ENCODE measurements at regions not wholly inside any gene's neighbourhood (a gene's known extent, or its start where the extent isn't known, plus 50 kb on each side); places are given as distances from the start of the nearest gene placed in this dataset.

DNA sequence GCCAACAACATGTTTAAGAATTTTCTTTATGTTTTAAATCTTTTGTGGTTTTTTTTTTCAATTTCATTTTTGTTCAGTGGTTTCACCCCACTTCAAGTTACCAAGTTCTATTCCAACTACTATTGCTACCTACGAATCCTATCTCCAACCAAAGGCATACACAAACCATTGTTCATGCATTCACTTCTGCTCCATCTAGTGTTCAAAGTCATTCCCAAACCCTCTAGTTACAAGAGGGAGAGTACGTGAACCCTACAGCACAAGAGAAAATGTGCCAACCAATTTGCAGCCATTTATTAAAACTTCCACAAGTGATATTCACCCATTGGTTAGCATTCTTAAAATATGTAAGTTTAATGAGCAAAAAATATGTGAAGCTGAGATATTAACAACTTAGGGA, 295.1 kb upstream of the KYNU start:
- no peaks in the 10 kb centered on the region for H3K9me3 Mint-ChIP-seq (ENCODE audit: unreplicated experiment)
- H3K36me3 Mint-ChIP-seq (ENCODE audit: low read depth, unreplicated experiment), result no peaks in the 10 kb centered on the region
- no peak for TF ChIP-seq CTCF (IDR thresholded peaks at IDR 0.05; ENCODE audit: unreplicated experiment)
- no peak for DNase-seq (ENCODE audit: low spot score)
- H3K27me3 Mint-ChIP-seq (ENCODE audit: unreplicated experiment), result no peaks in the 10 kb centered on the region
- H3K27ac Mint-ChIP-seq (ENCODE audit: unreplicated experiment), result no peak overlapping the region
- H3K4me1 Mint-ChIP-seq (ENCODE audit: unreplicated experiment), result no peaks in the 10 kb centered on the region
- H3K4me3 Mint-ChIP-seq (ENCODE audit: unreplicated experiment), result no peak overlapping the region

DNA sequence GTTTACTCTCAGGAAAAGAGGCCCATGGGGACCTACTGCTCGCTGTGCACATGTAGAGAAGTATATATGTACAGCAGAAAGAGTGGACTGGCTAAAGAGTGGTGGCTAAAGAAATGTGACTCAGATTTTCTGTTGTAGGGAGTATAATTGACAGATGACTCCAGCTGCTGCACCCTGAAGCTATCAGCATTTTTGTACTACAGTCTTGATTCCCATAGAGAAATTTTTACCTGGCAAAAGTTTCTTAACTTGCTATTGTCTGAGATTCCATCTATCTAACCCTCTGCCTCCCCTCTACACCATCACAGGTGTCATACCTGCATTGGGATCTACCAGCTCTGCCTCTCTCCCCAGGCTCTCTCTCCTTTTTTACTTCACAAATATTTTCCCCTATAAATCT, 296.0 kb upstream of the KYNU start:
- H3K27ac Mint-ChIP-seq (ENCODE audit: unreplicated experiment), result no peak overlapping the region

DNA sequence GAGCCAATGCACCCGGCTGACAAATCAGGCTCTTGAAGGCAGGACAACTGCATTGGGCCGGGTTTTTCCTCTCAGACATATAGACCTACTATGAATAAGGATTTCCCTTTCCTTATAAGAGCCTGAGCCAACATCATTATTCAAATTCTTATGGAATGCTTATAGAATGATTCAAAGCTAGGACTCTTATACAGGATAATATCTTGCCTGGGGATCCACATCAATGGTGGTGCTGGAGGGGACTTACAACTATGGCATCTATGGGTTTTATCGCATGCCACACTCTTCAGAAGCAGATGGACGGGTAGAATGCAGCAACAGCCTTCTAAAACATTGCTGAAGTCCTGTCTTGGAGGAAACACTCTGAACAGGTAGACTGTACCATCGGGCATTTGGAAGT, 296.8 kb upstream of the KYNU start:
- Mint-ChIP-seq H3K27ac (ENCODE audit: unreplicated experiment) (no peak overlapping the region), H3K4me3 (ENCODE audit: unreplicated experiment) (no peak overlapping the region), H3K27me3 (ENCODE audit: unreplicated experiment) (no peaks in the 10 kb centered on the region), H3K36me3 (ENCODE audit: low read depth, unreplicated experiment) (no peaks in the 10 kb centered on the region), H3K4me1 (ENCODE audit: unreplicated experiment) (no peaks in the 10 kb centered on the region), H3K9me3 (ENCODE audit: unreplicated experiment) (no peaks in the 10 kb centered on the region)
- TF ChIP-seq CTCF (IDR thresholded peaks at IDR 0.05; ENCODE audit: unreplicated experiment), result no peak
- no peak for DNase-seq (ENCODE audit: low spot score)

More for the DNA sequence above, 296.0 kb upstream of the KYNU start:
- no peak for TF ChIP-seq CTCF (IDR thresholded peaks at IDR 0.05; ENCODE audit: unreplicated experiment)
- H3K4me3 Mint-ChIP-seq (ENCODE audit: unreplicated experiment), result no peak overlapping the region
- no peaks in the 10 kb centered on the region for H3K36me3 Mint-ChIP-seq (ENCODE audit: low read depth, unreplicated experiment)
- no peak for DNase-seq (ENCODE audit: low spot score)
- H3K27me3 Mint-ChIP-seq (ENCODE audit: unreplicated experiment), result no peaks in the 10 kb centered on the region
- H3K4me1 Mint-ChIP-seq (ENCODE audit: unreplicated experiment), result no peaks in the 10 kb centered on the region
- no peaks in the 10 kb centered on the region for H3K9me3 Mint-ChIP-seq (ENCODE audit: unreplicated experiment)

- H3K27ac Mint-ChIP-seq (ENCODE audit: unreplicated experiment), result no peak overlapping the region
- no peaks in the 10 kb centered on the region for H3K27me3 Mint-ChIP-seq (ENCODE audit: unreplicated experiment)
- no peak for TF ChIP-seq CTCF (IDR thresholded peaks at IDR 0.05; ENCODE audit: unreplicated experiment)
- H3K4me1 Mint-ChIP-seq (ENCODE audit: unreplicated experiment), result no peaks in the 10 kb centered on the region
- DNase-seq (ENCODE audit: low spot score), result no peak
- no peak overlapping the region for H3K4me3 Mint-ChIP-seq (ENCODE audit: unreplicated experiment)
- no peaks in the 10 kb centered on the region for H3K9me3 Mint-ChIP-seq (ENCODE audit: unreplicated experiment)
- H3K36me3 Mint-ChIP-seq (ENCODE audit: low read depth, unreplicated experiment), result no peaks in the 10 kb centered on the region
Measured at GRCh38 chr2:142575561-142575960, 301.9 kb upstream of the KYNU start.

GRCh38 chr2:142574388-142574787, 303.1 kb upstream of the KYNU start:
- Mint-ChIP-seq H3K4me1 (ENCODE audit: unreplicated experiment) (no peaks in the 10 kb centered on the region), H3K4me3 (ENCODE audit: unreplicated experiment) (no peak overlapping the region), H3K27me3 (ENCODE audit: unreplicated experiment) (no peaks in the 10 kb centered on the region), H3K36me3 (ENCODE audit: low read depth, unreplicated experiment) (no peaks in the 10 kb centered on the region), H3K9me3 (ENCODE audit: unreplicated experiment) (no peaks in the 10 kb centered on the region), H3K27ac (ENCODE audit: unreplicated experiment) (no peak overlapping the region)
- no peak for TF ChIP-seq CTCF (IDR thresholded peaks at IDR 0.05; ENCODE audit: unreplicated experiment)
- no peak for DNase-seq (ENCODE audit: low spot score)

Measured in endothelial cell (in vitro differentiated cells).